SK-N-SH treated with all-trans-retinoic acid at 6 μM for 48 hours (cell line): ENCODE measurements at regions not wholly inside any gene's neighbourhood (a gene's known extent, or its start where the extent isn't known, plus 50 kb on each side); places are given as distances from the start of the nearest gene placed in this dataset.

ENCODE experiments used
- ATAC-seq: fragments of 200-7000 bp; cut with Tn5 transposase; 3 replicates; pipeline ENCODE4 v1.9.1; 2020; ENCODE audit warnings: mild to moderate bottlenecking, moderate library complexity
- ARNTL ChIP-seq: fragments of 450-650 bp; formaldehyde crosslinking; IDR thresholded peaks from 2 replicates; pipeline ENCODE4 v1.5.0; 2020; ENCODE audit warnings: low read depth, mild to moderate bottlenecking, moderate library complexity, borderline replicate concordance
- BACH2 ChIP-seq: fragments of 250-450 bp; sonication (Bioruptor Pico); IDR thresholded peaks from 2 replicates; pipeline ENCODE4 v1.9.0; 2021; ENCODE audit warnings: mild to moderate bottlenecking, borderline replicate concordance
- CREB5 ChIP-seq: fragments of 250-450 bp; sonication (Bioruptor Pico); IDR thresholded peaks from 2 replicates; pipeline ENCODE4 v1.5.1; 2020; ENCODE audit warnings: low read depth, mild to moderate bottlenecking, moderate library complexity
- CSDC2 ChIP-seq: fragments of 250-450 bp; sonication (Bioruptor Pico); IDR thresholded peaks from 2 replicates; pipeline ENCODE4 v1.5.0; 2020; ENCODE audit warnings: mild to moderate bottlenecking, moderate library complexity
- GLIS3 ChIP-seq: fragments of 250-450 bp; sonication (Bioruptor Pico); IDR thresholded peaks from 2 replicates; pipeline ENCODE4 v1.5.0; 2020; ENCODE audit warnings: mild to moderate bottlenecking, moderate library complexity
- ISL1 ChIP-seq: fragments of 250-450 bp; sonication (Bioruptor Pico); IDR thresholded peaks from 2 replicates; pipeline ENCODE4 v2.1.2; 2022; ENCODE audit warnings: mild to moderate bottlenecking, moderate library complexity
- OSR1 ChIP-seq: fragments of 250-450 bp; sonication (Bioruptor Pico); IDR thresholded peaks from 2 replicates; pipeline ENCODE4 v1.8.0; 2022; ENCODE audit warnings: moderate library complexity, mild to moderate bottlenecking, inconsistent platforms
- PPARA ChIP-seq: fragments of 250-450 bp; sonication (Bioruptor Pico); IDR thresholded peaks from 2 replicates; pipeline ENCODE4 v1.5.0; 2020; ENCODE audit warnings: mild to moderate bottlenecking, borderline replicate concordance
- RARB ChIP-seq: fragments of 250-450 bp; sonication (Bioruptor Pico); IDR thresholded peaks from 2 replicates; pipeline ENCODE4 v1.8.0; 2021; ENCODE audit warnings: mild to moderate bottlenecking, moderate library complexity
- SNAI2 ChIP-seq: fragments of 250-450 bp; sonication (Bioruptor Pico); IDR thresholded peaks from 2 replicates; pipeline ENCODE4 v1.5.0; 2020; ENCODE audit warnings: mild to moderate bottlenecking, moderate library complexity
- TCF4 ChIP-seq: fragments of 250-450 bp; sonication (Bioruptor Pico); IDR thresholded peaks from 2 replicates; pipeline ENCODE4 v1.8.0; 2021; ENCODE audit warnings: mild to moderate bottlenecking, moderate library complexity, borderline replicate concordance
- TOX ChIP-seq: fragments of 250-450 bp; sonication (Bioruptor Pico); IDR thresholded peaks from 2 replicates; pipeline ENCODE4 v1.8.0; 2021; ENCODE audit warnings: mild to moderate bottlenecking, moderate library complexity, borderline replicate concordance
- TSHZ2 ChIP-seq: fragments of 250-450 bp; sonication (Bioruptor Pico); IDR thresholded peaks from 2 replicates; pipeline ENCODE4 v1.5.0; 2020; ENCODE audit warnings: mild to moderate bottlenecking, moderate library complexity
- ZC3H10 ChIP-seq: fragments of 250-450 bp; sonication (Bioruptor Pico); IDR thresholded peaks from 2 replicates; pipeline ENCODE4 v1.5.1; 2021; ENCODE audit warnings: mild to moderate bottlenecking, moderate library complexity
- ZFP3 ChIP-seq: fragments of 250-450 bp; sonication (Bioruptor Pico); IDR thresholded peaks from 2 replicates; pipeline ENCODE4 v1.5.0; 2020; ENCODE audit warnings: mild to moderate bottlenecking, moderate library complexity
- ZFP30 ChIP-seq: fragments of 450-650 bp; formaldehyde crosslinking; IDR thresholded peaks from 2 replicates; pipeline ENCODE4 v1.5.0; 2022; ENCODE audit warnings: mild to moderate bottlenecking, moderate library complexity
- ZNF565 ChIP-seq: fragments of 450-650 bp; formaldehyde crosslinking; conservative IDR thresholded peaks from 2 replicates; pipeline ENCODE4 v1.5.0; 2020; ENCODE audit warnings: low read depth, mild to moderate bottlenecking, moderate library complexity
- ZNF70 ChIP-seq: fragments of 450-650 bp; formaldehyde crosslinking; IDR thresholded peaks from 2 replicates; pipeline ENCODE4 v1.5.0; 2020; ENCODE audit warnings: mild to moderate bottlenecking, moderate library complexity
- ZNF8 ChIP-seq: fragments of 450-650 bp; formaldehyde crosslinking; IDR thresholded peaks from 2 replicates; pipeline ENCODE4 v1.5.0; 2020; ENCODE audit warnings: mild to moderate bottlenecking, moderate library complexity
- TF ChIP-seq, protein P1 (sequence below): fragments of 250-450 bp; sonication (Bioruptor Pico); IDR thresholded peaks from 2 replicates; pipeline ENCODE4 v1.8.0; 2020; ENCODE audit warnings: mild to moderate bottlenecking, moderate library complexity, borderline replicate concordance
- TF ChIP-seq, protein P2 (sequence below): fragments of 250-450 bp; sonication (Bioruptor Pico); IDR thresholded peaks from 2 replicates; pipeline ENCODE4 v1.8.0; 2021; ENCODE audit warnings: low read depth, mild to moderate bottlenecking, moderate library complexity, borderline replicate concordance
- TF ChIP-seq, protein P3 (sequence below): fragments of 250-450 bp; sonication (Bioruptor Pico); IDR thresholded peaks from 2 replicates; pipeline ENCODE4 v1.5.1; 2021; ENCODE audit warnings: mild to moderate bottlenecking, moderate library complexity

DNA sequence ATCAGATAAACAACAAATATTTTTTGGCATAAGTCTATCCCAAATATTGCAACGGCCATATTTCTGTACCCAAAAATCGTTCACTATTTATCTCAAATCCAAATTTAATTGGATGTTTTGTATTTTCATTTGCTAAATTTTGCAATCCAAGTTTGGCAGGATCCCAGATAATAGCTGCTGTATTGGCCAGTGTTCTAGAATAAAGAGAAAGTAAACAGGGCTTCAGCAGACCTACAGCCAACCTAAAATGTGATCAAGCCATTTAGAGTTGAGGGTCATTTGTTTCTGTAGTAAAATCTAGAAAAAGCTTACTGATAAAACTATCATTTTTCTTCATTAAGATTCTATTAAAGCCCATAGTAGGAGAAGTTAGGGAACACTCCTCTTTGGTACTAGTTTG, 506.6 kb upstream of the PTBP2 start:
- TF ChIP-seq, protein P1, sequence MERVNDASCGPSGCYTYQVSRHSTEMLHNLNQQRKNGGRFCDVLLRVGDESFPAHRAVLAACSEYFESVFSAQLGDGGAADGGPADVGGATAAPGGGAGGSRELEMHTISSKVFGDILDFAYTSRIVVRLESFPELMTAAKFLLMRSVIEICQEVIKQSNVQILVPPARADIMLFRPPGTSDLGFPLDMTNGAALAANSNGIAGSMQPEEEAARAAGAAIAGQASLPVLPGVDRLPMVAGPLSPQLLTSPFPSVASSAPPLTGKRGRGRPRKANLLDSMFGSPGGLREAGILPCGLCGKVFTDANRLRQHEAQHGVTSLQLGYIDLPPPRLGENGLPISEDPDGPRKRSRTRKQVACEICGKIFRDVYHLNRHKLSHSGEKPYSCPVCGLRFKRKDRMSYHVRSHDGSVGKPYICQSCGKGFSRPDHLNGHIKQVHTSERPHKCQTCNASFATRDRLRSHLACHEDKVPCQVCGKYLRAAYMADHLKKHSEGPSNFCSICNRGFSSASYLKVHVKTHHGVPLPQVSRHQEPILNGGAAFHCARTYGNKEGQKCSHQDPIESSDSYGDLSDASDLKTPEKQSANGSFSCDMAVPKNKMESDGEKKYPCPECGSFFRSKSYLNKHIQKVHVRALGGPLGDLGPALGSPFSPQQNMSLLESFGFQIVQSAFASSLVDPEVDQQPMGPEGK, result no peak
- no peak for TF ChIP-seq ZC3H10 (CRISPR knock-in tag)
- TF ChIP-seq PPARA (CRISPR knock-in tag), result no peak
- TF ChIP-seq, protein P2, sequence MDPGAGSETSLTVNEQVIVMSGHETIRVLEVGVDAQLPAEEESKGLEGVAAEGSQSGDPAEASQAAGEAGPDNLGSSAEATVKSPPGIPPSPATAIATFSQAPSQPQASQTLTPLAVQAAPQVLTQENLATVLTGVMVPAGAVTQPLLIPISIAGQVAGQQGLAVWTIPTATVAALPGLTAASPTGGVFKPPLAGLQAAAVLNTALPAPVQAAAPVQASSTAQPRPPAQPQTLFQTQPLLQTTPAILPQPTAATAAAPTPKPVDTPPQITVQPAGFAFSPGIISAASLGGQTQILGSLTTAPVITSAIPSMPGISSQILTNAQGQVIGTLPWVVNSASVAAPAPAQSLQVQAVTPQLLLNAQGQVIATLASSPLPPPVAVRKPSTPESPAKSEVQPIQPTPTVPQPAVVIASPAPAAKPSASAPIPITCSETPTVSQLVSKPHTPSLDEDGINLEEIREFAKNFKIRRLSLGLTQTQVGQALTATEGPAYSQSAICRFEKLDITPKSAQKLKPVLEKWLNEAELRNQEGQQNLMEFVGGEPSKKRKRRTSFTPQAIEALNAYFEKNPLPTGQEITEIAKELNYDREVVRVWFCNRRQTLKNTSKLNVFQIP (CRISPR knock-in tag), result no peak
- no peak for TF ChIP-seq ZFP3 (CRISPR knock-in tag)
- TF ChIP-seq CREB5, result no peak
- TF ChIP-seq SNAI2 (CRISPR knock-in tag), result no peak
- TF ChIP-seq TCF4, result no peak
- TF ChIP-seq ZFP30 (CRISPR knock-in tag), result no peak
- no peak for TF ChIP-seq RARB (CRISPR knock-in tag)
- no peak for TF ChIP-seq BACH2
- no peak for TF ChIP-seq ZNF70 (CRISPR knock-in tag)
- TF ChIP-seq ISL1 (CRISPR knock-in tag), result no peak
- no peak for TF ChIP-seq ZNF565 (CRISPR knock-in tag)
- no peak for TF ChIP-seq ZNF8 (CRISPR knock-in tag)
- no peak for TF ChIP-seq OSR1 (CRISPR knock-in tag)
- TF ChIP-seq TSHZ2, result no peak
- no peak for TF ChIP-seq GLIS3 (CRISPR knock-in tag)

DNA sequence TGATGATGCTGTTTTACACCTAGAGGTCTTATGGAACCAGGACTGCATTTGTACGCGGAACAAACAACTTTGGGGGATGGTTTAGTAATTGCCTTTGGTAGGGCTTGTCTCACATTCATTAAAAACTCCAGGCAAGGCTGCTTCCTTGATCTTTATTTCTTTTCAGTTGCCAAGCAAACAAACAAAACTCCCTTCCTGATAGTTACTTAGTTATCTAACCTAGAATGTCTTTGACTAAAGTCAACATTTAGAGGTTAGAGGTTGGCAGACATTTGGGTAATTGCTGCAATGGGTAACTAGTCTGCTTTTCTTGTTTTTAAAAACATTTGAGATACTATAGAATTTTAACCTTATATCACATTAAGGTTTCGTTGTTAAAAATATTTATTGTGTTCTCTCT, 500.9 kb upstream of the PTBP2 start:
- TF ChIP-seq, protein P1, result no peak
- TF ChIP-seq ZNF565 (CRISPR knock-in tag), result no peak
- no peak for TF ChIP-seq PPARA (CRISPR knock-in tag)
- TF ChIP-seq, protein P3, sequence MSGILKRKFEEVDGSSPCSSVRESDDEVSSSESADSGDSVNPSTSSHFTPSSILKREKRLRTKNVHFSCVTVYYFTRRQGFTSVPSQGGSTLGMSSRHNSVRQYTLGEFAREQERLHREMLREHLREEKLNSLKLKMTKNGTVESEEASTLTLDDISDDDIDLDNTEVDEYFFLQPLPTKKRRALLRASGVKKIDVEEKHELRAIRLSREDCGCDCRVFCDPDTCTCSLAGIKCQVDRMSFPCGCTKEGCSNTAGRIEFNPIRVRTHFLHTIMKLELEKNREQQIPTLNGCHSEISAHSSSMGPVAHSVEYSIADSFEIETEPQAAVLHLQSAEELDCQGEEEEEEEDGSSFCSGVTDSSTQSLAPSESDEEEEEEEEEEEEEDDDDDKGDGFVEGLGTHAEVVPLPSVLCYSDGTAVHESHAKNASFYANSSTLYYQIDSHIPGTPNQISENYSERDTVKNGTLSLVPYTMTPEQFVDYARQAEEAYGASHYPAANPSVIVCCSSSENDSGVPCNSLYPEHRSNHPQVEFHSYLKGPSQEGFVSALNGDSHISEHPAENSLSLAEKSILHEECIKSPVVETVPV, result no peak
- no peak for TF ChIP-seq RARB (CRISPR knock-in tag)
- no peak for TF ChIP-seq SNAI2 (CRISPR knock-in tag)
- TF ChIP-seq CSDC2 (CRISPR knock-in tag), result no peak
- no peak for TF ChIP-seq BACH2
- TF ChIP-seq ZFP3 (CRISPR knock-in tag), result no peak
- no peak for TF ChIP-seq TCF4
- ATAC-seq, result no peak

More for the DNA sequence above, 506.6 kb upstream of the PTBP2 start:
- ATAC-seq, result no peak

- ATAC-seq, result no peak
- TF ChIP-seq ZNF8 (CRISPR knock-in tag) (no peak), ZFP30 (CRISPR knock-in tag) (no peak), TCF4 (no peak), ARNTL (CRISPR knock-in tag) (no peak), TOX (no peak), SNAI2 (CRISPR knock-in tag) (no peak), ZC3H10 (CRISPR knock-in tag) (no peak)
- TF ChIP-seq, protein P1, result no peak
- TF ChIP-seq, protein P3, result no peak
These were observed 498.9 kb upstream of the PTBP2 start for GRCh38 chr1:96222701-96223100.
